ENCODE measurements at regions not wholly inside any gene's neighbourhood (a gene's known extent, or its start where the extent isn't known, plus 50 kb on each side); places are given as distances from the start of the nearest gene placed in this dataset.

GRCh38 chr9:16925426-16925825, 55.0 kb upstream of the BNC2 start:
- TF ChIP-seq CTCF (conservative IDR thresholded peaks at IDR 0.05 in 1 of 2, IDR thresholded peaks at IDR 0.05 in 1 of 2; ENCODE audit: extremely low read depth in 1 of 2, insufficient read depth in 1 of 2, low read depth in 1 of 2, low read length in 2 of 2) (no peak), EZH2 (IDR thresholded peaks at IDR 0.05; ENCODE audit: borderline replicate concordance, low read length) (no peak)
